H1 (cell line): ENCODE measurements at regions not wholly inside any gene's neighbourhood (a gene's known extent, or its start where the extent isn't known, plus 50 kb on each side); places are given as distances from the start of the nearest gene placed in this dataset.

ENCODE experiments used
- CTCF ChIA-PET: fragments of 300-600 bp; sonication (Branson Sonifier 250); formaldehyde crosslinking; loops from one replicate; lab custom pipeline; 2021; ENCODE audit not compliant: partially characterized antibody; lab: Charles Lee
- POLR2A ChIA-PET: fragments of 300-600 bp; sonication (Branson Sonifier 250); formaldehyde crosslinking; loops from one replicate; lab custom pipeline; 2021; ENCODE audit warnings: inconsistent platforms; ENCODE audit not compliant: partially characterized antibody; lab: Charles Lee
- DNase-seq, 2 experiments: peaks; one replicate each; pipeline versions ENCODE4 v3.0.0 to v3.0.0-alpha.2; 2010 to 2022; ENCODE audit warnings: low spot score in 2 of 2, low read depth in 1 of 2, mixed read lengths in 1 of 2
- FAIRE-seq: peaks from 2 replicates; lab custom pipeline; 2011; peaks lifted over from hg19 to GRCh38; lab: Jason Lieb, UNC
- H2AFZ ChIP-seq: 2 replicates; pipeline ENCODE4 v1.8.1; 2012; ENCODE audit warnings: low read length, inconsistent platforms
- H2AK5ac ChIP-seq: 2 replicates; pipeline ENCODE4 v1.6.1; 2013; ENCODE audit warnings: low read depth, low read length
- H2BK120ac ChIP-seq: replicated peaks from 2 replicates; pipeline ENCODE3; 2013; ENCODE audit warnings: low read depth, low read length, inconsistent platforms
- H2BK12ac ChIP-seq: 2 replicates; pipeline ENCODE4 v1.6.1; 2013; ENCODE audit warnings: low read depth, low read length
- H2BK15ac ChIP-seq: 2 replicates; pipeline ENCODE4 v1.6.1; 2013; ENCODE audit warnings: low read length
- H2BK20ac ChIP-seq: 2 replicates; pipeline ENCODE4 v1.6.1; 2013; ENCODE audit warnings: low read length
- H2BK5ac ChIP-seq: 2 replicates; pipeline ENCODE4 v1.6.1; 2013; ENCODE audit warnings: low read depth, low read length
- H3K14ac ChIP-seq: 2 replicates; pipeline ENCODE4 v1.6.1; 2013; ENCODE audit warnings: inconsistent platforms; ENCODE audit not compliant: insufficient read length
- H3K18ac ChIP-seq: 2 replicates; pipeline ENCODE4 v1.6.1; 2013; ENCODE audit warnings: low read length; ENCODE audit errors: extremely low read depth
- H3K23ac ChIP-seq: 2 replicates; pipeline ENCODE4 v1.6.1; 2013; ENCODE audit warnings: inconsistent platforms; ENCODE audit not compliant: insufficient read length
- H3K23me2 ChIP-seq: 2 replicates; pipeline ENCODE4 v1.6.1; 2013; ENCODE audit warnings: low read depth, low read length
- H3K27ac ChIP-seq: 2 replicates; pipeline ENCODE4 v1.6.1; 2011; ENCODE audit warnings: low read depth, low read length, inconsistent platforms
- H3K27me3 ChIP-seq, 4 experiments: replicated peaks in 1 of 4; 1 replicate in 1 of 4; 2 replicates in 3 of 4; pipeline versions ENCODE4 v1.6.1 to v1.8.1; 2011 to 2013; ENCODE audit warnings: low read length in 3 of 4, mild to moderate bottlenecking in 3 of 4, inconsistent platforms in 2 of 4, mixed read lengths in 2 of 4, moderate library complexity in 1 of 4; ENCODE audit not compliant: control insufficient read depth in 3 of 4, insufficient read depth in 3 of 4; ENCODE audit errors: extremely low read depth in 1 of 4
- H3K36me3 ChIP-seq, 4 experiments: 2 replicates each; pipeline versions ENCODE4 v1.6.1 to v1.8.1; 2011 to 2013; ENCODE audit warnings: mild to moderate bottlenecking in 4 of 4, low read length in 3 of 4, moderate library complexity in 2 of 4, control low read depth in 1 of 4, inconsistent platforms in 1 of 4; ENCODE audit not compliant: insufficient read depth in 4 of 4, control insufficient read depth in 2 of 4
- H3K4ac ChIP-seq: replicated peaks from 2 replicates; pipeline ENCODE3; 2013; ENCODE audit warnings: low read length, low read depth, mixed read lengths, inconsistent platforms; ENCODE audit not compliant: insufficient read length
- H3K4me1 ChIP-seq, 4 experiments: replicated peaks in 1 of 4; 1 replicate in 1 of 4; 2 replicates in 3 of 4; pipeline versions ENCODE4 v1.6.1 to v1.8.1; 2011 to 2013; ENCODE audit warnings: low read length in 3 of 4, inconsistent platforms in 2 of 4, mixed read lengths in 1 of 4; ENCODE audit not compliant: insufficient read depth in 4 of 4, control insufficient read depth in 3 of 4
- H3K4me2 ChIP-seq, 2 experiments: 2 replicates each; pipeline versions ENCODE4 v1.6.1 to v1.8.1; 2011 to 2013; ENCODE audit warnings: low read depth in 2 of 2, low read length in 2 of 2, control low read depth in 1 of 2, inconsistent platforms in 1 of 2, mild to moderate bottlenecking in 1 of 2; ENCODE audit not compliant: insufficient read depth in 1 of 2
- H3K4me3 ChIP-seq, 4 experiments: fragments of 200-600, 300-600 bp in 1 of 4; sonication (generic), shearing (Covaris generic), sonication (Bioruptor Twin) in 1 of 4; 2 replicates each; pipeline versions ENCODE4 v1.5.1 to v1.8.1; 2011 to 2016; ENCODE audit warnings: low read length in 4 of 4, low read depth in 3 of 4, control low read depth in 2 of 4, inconsistent platforms in 2 of 4, mild to moderate bottlenecking in 2 of 4, mixed read lengths in 1 of 4, moderate library complexity in 1 of 4; ENCODE audit not compliant: insufficient read depth in 2 of 4; ENCODE audit errors: extremely low read depth in 1 of 4
- H3K56ac ChIP-seq: replicated peaks from 2 replicates; pipeline ENCODE3; 2013; ENCODE audit warnings: low read depth, mild to moderate bottlenecking, mixed read lengths, low read length, inconsistent platforms; ENCODE audit not compliant: insufficient read length
- H3K79me1 ChIP-seq: 2 replicates; pipeline ENCODE4 v1.6.1; 2013; ENCODE audit warnings: low read depth, low read length, control low read depth
- H3K79me2 ChIP-seq, 2 experiments: 2 replicates each; pipeline versions ENCODE4 v1.6.1 to v1.8.1; 2012 to 2013; ENCODE audit warnings: low read length in 2 of 2, mild to moderate bottlenecking in 2 of 2, inconsistent platforms in 1 of 2; ENCODE audit not compliant: insufficient read depth in 2 of 2, control insufficient read depth in 1 of 2
- H3K9ac ChIP-seq, 4 experiments: replicated peaks in 1 of 4; 1 replicate in 1 of 4; 2 replicates in 3 of 4; pipeline versions ENCODE4 v1.6.1 to v1.8.1; 2011 to 2013; ENCODE audit warnings: low read depth in 3 of 4, low read length in 3 of 4, control low read depth in 2 of 4, mild to moderate bottlenecking in 2 of 4, moderate library complexity in 2 of 4, inconsistent platforms in 1 of 4; ENCODE audit errors: extremely low read depth in 1 of 4
- H3K9me3 ChIP-seq, 2 experiments: 2 replicates each; pipeline versions ENCODE4 v1.6.1 to v1.8.1; 2012 to 2013; ENCODE audit warnings: mild to moderate bottlenecking in 2 of 2, moderate library complexity in 2 of 2, control low read depth in 1 of 2, inconsistent platforms in 1 of 2, low read depth in 1 of 2, low read length in 1 of 2, mixed read lengths in 1 of 2; ENCODE audit not compliant: insufficient read depth in 2 of 2
- H4K20me1 ChIP-seq, 2 experiments: replicated peaks in 1 of 2; 2 replicates each; pipeline versions ENCODE3 to v1.8.1; 2011 to 2013; ENCODE audit warnings: inconsistent platforms in 2 of 2, low read length in 2 of 2, mild to moderate bottlenecking in 1 of 2; ENCODE audit not compliant: insufficient read depth in 2 of 2, control insufficient read depth in 1 of 2
- H4K5ac ChIP-seq: 2 replicates; pipeline ENCODE4 v1.6.1; 2013; ENCODE audit warnings: low read length, low read depth, mixed read lengths, inconsistent platforms; ENCODE audit not compliant: insufficient read length
- H4K8ac ChIP-seq: 2 replicates; pipeline ENCODE4 v1.8.0; 2013; ENCODE audit warnings: mild to moderate bottlenecking, moderate library complexity, low read length, inconsistent platforms; ENCODE audit not compliant: insufficient read depth; ENCODE audit errors: extremely low read depth
- H4K91ac ChIP-seq: replicated peaks from 2 replicates; pipeline ENCODE3; 2013; ENCODE audit warnings: low read length, mixed read lengths, inconsistent platforms; ENCODE audit not compliant: insufficient read length
- SP1 ChIP-seq: IDR thresholded peaks from 2 replicates; pipeline ENCODE4 v1.6.1; 2011; ENCODE audit warnings: low read depth, low read length
- WGBS, 2 experiments: shearing (Covaris generic) in 1 of 2; methylation state at CpG; one replicate each; pipeline versions ENCODE4 v1.1.6 to v1.1.7; 2013 to 2015; ENCODE audit warnings: low lambda C conversion rate in 2 of 2, mixed read lengths in 2 of 2, inconsistent platforms in 1 of 2, low coverage in 1 of 2, missing lambda C conversion rate in 1 of 2; ENCODE audit not compliant: insufficient replicate concordance in 2 of 2, insufficient coverage in 1 of 2, insufficient read length in 1 of 2; ENCODE audit errors: extremely low coverage in 1 of 2, missing lambda C conversion rate in 1 of 2; 5-methylcytosine and 5-hydroxymethylcytosine counted together

GRCh38 chr6:7489376-7489775 lies 52.1 kb upstream of the DSP start:
- Histone ChIP-seq H4K20me1 (no peaks in the 10 kb centered on the region), H4K91ac (no peak overlapping the region), H2AFZ (no peak overlapping the region), H2BK120ac (no peak overlapping the region), H3K4me1 (no peaks in the 10 kb centered on the region), H3K14ac (no peak overlapping the region), H2BK12ac (no peak overlapping the region), H3K27ac (no peak overlapping the region), H4K8ac (no peak overlapping the region), H3K9ac (no peak overlapping the region), H3K56ac (no peak overlapping the region), H2BK20ac (no peak overlapping the region), H2AK5ac (no peak overlapping the region), H2BK5ac (no peak overlapping the region), H3K79me1 (no peaks in the 10 kb centered on the region), H3K9me3 (no peaks in the 10 kb centered on the region; a peak in 1 of 4 replicates), H4K5ac (no peak overlapping the region), H3K23ac (no peak overlapping the region), H3K79me2 (no peaks in the 10 kb centered on the region), H3K4me2 (no peak overlapping the region), H3K27me3 (no peaks in the 10 kb centered on the region; a peak in 1 of 7 replicates), H3K4me3 (no peak overlapping the region), H3K36me3 (no peaks in the 10 kb centered on the region), H3K18ac (no peak overlapping the region), H3K23me2 (no peaks in the 10 kb centered on the region), H3K4ac (no peak overlapping the region), H2BK15ac (no peak overlapping the region)
- FAIRE-seq (no peak), DNase-seq (no peak)
- ChIA-PET POLR2A (no interaction called here), CTCF (interaction anchor here (1.0 kb wide), 1 partner anchor 65 kb away, joined by 3 read pairs; no protein-coding TSS in a partner anchor)
- 92% methylated on average over 2 of the region's 2 CpGs; no CpG with 5 or more reads in 1 of the 2 experiments for WGBS, 2 experiments
- TF ChIP-seq SP1, result no peak
